Fibroblast of the aortic adventitia (primary cell): ENCODE measurements at regions not wholly inside any gene's neighbourhood (a gene's known extent, or its start where the extent isn't known, plus 50 kb on each side); places are given as distances from the start of the nearest gene placed in this dataset.

Experiments
- DNase-seq: peaks from one replicate; pipeline ENCODE4 v3.0.0-alpha.2; 2010; ENCODE audit warnings: low read depth
- H3K4me3 ChIP-seq: 2 replicates; pipeline ENCODE4 v1.5.1; 2011; ENCODE audit warnings: low read depth, mild to moderate bottlenecking, control low read depth, low read length, moderate library complexity
- TF ChIP-seq, protein P1 (sequence below): IDR thresholded peaks from 2 replicates; pipeline ENCODE4 v1.5.1; 2011; ENCODE audit warnings: mild to moderate bottlenecking, low read length, control low read depth, inconsistent platforms; ENCODE audit not compliant: insufficient read depth

DNA sequence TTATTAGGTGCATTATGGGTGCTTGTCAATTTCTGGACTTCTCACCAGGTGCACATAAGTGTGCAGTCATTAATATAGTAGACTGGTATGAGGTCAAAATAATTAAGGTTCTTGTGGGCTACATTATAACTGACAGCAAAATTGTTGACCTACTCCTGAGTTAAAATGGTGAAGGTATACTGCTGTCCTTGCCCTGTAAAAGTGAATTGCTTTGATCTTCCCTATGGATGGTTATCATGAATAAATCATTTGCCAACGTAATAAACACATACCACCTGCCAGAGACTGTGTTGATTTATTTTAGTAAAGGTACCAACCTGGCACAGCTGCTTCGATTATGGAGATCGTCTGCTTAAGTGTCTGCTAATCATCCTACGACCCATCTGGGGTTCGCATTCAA is 201.6 kb upstream of the KCNK2 start:
- H3K4me3 ChIP-seq, result no peak overlapping the region
- TF ChIP-seq, protein P1, sequence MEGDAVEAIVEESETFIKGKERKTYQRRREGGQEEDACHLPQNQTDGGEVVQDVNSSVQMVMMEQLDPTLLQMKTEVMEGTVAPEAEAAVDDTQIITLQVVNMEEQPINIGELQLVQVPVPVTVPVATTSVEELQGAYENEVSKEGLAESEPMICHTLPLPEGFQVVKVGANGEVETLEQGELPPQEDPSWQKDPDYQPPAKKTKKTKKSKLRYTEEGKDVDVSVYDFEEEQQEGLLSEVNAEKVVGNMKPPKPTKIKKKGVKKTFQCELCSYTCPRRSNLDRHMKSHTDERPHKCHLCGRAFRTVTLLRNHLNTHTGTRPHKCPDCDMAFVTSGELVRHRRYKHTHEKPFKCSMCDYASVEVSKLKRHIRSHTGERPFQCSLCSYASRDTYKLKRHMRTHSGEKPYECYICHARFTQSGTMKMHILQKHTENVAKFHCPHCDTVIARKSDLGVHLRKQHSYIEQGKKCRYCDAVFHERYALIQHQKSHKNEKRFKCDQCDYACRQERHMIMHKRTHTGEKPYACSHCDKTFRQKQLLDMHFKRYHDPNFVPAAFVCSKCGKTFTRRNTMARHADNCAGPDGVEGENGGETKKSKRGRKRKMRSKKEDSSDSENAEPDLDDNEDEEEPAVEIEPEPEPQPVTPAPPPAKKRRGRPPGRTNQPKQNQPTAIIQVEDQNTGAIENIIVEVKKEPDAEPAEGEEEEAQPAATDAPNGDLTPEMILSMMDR, result no peak
- DNase-seq, result no peak

DNA sequence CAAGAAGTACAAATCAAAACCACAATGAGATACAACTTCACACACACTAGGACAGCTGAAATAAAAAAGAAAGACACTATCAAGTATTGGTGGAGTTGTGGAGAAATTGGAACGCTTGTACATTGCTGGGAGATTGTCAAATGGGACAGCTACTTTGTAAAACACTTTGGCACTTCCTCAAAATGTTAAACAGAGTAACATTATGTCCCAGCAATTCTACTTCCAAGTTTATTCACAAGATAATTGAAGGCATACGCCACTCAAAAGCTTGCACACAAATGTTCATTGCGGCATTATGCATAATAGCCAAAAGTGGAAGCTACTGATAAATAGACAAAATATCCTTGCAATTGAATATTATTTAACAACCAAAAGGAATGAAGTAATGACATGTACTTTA is 199.9 kb upstream of the KCNK2 start:
- no peak overlapping the region for H3K4me3 ChIP-seq
- no peak for DNase-seq
- TF ChIP-seq, protein P1, result no peak

- no peak for DNase-seq
- no peak overlapping the region for H3K4me3 ChIP-seq
- TF ChIP-seq, protein P1, result no peak
These were observed 187.4 kb upstream of the KCNK2 start for GRCh38 chr1:214895011-214895600.

GRCh38 chr1:214896921-214897320 is 185.6 kb upstream of the KCNK2 start:
- no peak overlapping the region for H3K4me3 ChIP-seq
- DNase-seq, result no peak
- TF ChIP-seq, protein P1, result no peak

DNA sequence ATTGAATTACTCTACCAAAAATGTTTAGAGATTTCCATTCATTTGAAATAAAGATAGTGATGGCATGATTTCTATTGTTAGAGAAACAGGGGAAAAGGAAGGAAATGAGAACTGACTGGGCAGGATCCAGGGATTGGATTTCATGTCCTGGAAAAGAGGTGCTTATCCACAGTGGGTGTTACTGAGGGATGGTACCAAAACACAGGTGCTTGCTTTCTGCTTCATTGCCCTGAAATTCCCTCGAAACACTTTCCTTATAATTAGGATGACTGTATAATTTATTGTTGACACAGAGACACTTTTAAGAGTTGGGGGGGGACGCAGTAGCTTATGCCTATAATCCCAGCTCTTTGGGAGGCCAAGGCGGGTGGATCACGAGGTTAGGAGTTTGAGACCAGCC is 185.0 kb upstream of the KCNK2 start:
- TF ChIP-seq, protein P1, result no peak
- peak; percentile 39 for DNase-seq
- H3K4me3 ChIP-seq, result no peak overlapping the region

DNA sequence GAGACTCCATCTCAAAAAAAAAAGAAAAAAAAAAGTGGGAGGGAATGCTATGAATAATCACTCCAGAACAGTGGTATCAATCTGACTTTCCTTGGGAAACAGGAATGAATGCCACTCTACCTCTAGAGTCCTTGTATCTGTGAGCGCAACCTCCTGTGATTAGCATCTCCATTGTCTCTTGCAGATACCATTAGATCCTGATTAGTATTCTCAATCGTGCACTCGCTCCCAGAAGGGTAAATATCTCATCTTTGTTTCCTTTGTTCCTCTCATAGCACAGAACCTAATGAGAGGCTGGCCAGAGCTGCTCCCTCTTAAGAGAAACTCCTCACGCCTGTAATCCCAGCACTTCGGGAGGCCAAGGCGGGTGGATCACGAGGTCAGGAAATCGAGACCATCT is 184.4 kb upstream of the KCNK2 start:
- DNase-seq, result no peak
- TF ChIP-seq, protein P1, result no peak
- no peak overlapping the region for H3K4me3 ChIP-seq

- H3K4me3 ChIP-seq, result no peak overlapping the region
- DNase-seq, result no peak
- TF ChIP-seq, protein P1, result no peak
These were observed 183.8 kb upstream of the KCNK2 start for GRCh38 chr1:214898718-214899117.
